K562 (cell line): ENCODE measurements at regions not wholly inside any gene's neighbourhood (a gene's known extent, or its start where the extent isn't known, plus 50 kb on each side); places are given as distances from the start of the nearest gene placed in this dataset.

ENCODE experiments used
- ATAC-seq: fragments of 200-7000 bp; cut with Tn5 transposase; 3 replicates; pipeline ENCODE4 v1.9.1; 2020; ENCODE audit warnings: moderate library complexity
- BruUV-seq: library from RNA; stranded (reverse); fragments of 400-500 nt; replicated peaks from 2 replicates; lab custom pipeline; 2021; lab: Mats Ljungman, UMichigan
- CTCF ChIA-PET: fragments of 300-600 bp; formaldehyde crosslinking; extraction: SDS; loops from one replicate; lab custom pipeline; 2021; ENCODE audit warnings: low intra/inter-chr PET ratio; lab: Yijun Ruan, JAX
- POLR2A ChIA-PET: fragments of 300-600, 350-650 bp; sonication (Branson Sonifier 250); formaldehyde crosslinking; extraction: SDS; loops from one replicate; lab custom pipeline; 2021; ENCODE audit warnings: antibody characterized with exemption, inconsistent platforms; lab: Yijun Ruan, JAX
- DNase-seq, 4 experiments: peaks; one replicate each; pipeline versions ENCODE4 v3.0.0 to v3.0.0-alpha.2; 2011 to 2018; ENCODE audit warnings: low spot score in 3 of 4, mixed read lengths in 3 of 4; ENCODE audit errors: extremely low read depth in 1 of 4
- FAIRE-seq: peaks from 2 replicates; lab custom pipeline; 2011; peaks lifted over from hg19 to GRCh38; lab: Jason Lieb, UNC
- H2AFZ ChIP-seq: 2 replicates; pipeline ENCODE4 v1.6.0; 2011; ENCODE audit warnings: low read depth, low read length, control low read depth, inconsistent platforms
- H3K27ac ChIP-seq: fragments of 200-600 bp; 3 replicates; pipeline ENCODE4 v1.8.0; 2011; ENCODE audit warnings: low read depth, mild to moderate bottlenecking, control low read depth, inconsistent platforms, low read length, moderate library complexity, mixed read lengths; ENCODE audit errors: extremely low read depth
- H3K27me3 ChIP-seq, 2 experiments: fragments of 300-600 bp in 1 of 2; 2 replicates in 1 of 2; 3 replicates in 1 of 2; pipeline versions ENCODE4 v1.6.0 to v1.8.0; 2011; ENCODE audit warnings: inconsistent platforms in 2 of 2, low read length in 2 of 2, mild to moderate bottlenecking in 1 of 2, mixed read lengths in 1 of 2, moderate library complexity in 1 of 2; ENCODE audit not compliant: control insufficient read depth in 2 of 2, insufficient read depth in 2 of 2
- H3K36me3 ChIP-seq: fragments of 300-600 bp; 3 replicates; pipeline ENCODE4 v1.8.0; 2011; ENCODE audit warnings: mild to moderate bottlenecking, low read length, inconsistent platforms; ENCODE audit not compliant: control insufficient read depth, insufficient read depth
- H3K4me1 ChIP-seq, 2 experiments: fragments of 200-600 bp in 1 of 2; replicated peaks in 1 of 2; 2 replicates in 1 of 2; 3 replicates in 1 of 2; pipeline versions ENCODE4 v1.5.1 to v1.8.0; 2011; ENCODE audit warnings: inconsistent platforms in 2 of 2, low read length in 2 of 2, mild to moderate bottlenecking in 1 of 2, mixed read lengths in 1 of 2, moderate library complexity in 1 of 2; ENCODE audit not compliant: control insufficient read depth in 2 of 2, insufficient read depth in 2 of 2
- H3K4me2 ChIP-seq: 2 replicates; pipeline ENCODE4 v1.6.1; 2011; ENCODE audit warnings: low read length, control low read depth, inconsistent platforms, mixed read lengths; ENCODE audit not compliant: insufficient read depth
- H3K4me3 ChIP-seq: fragments of 200-600 bp; sonication (generic), shearing (Covaris generic); 2 replicates; pipeline ENCODE4 v1.5.1; 2016; ENCODE audit warnings: control low read depth, inconsistent platforms
- H3K79me2 ChIP-seq: fragments of 200-600 bp; 3 replicates; pipeline ENCODE4 v1.8.0; 2011; ENCODE audit warnings: low read length, inconsistent platforms; ENCODE audit not compliant: control insufficient read depth, insufficient read depth
- H3K9ac ChIP-seq, 2 experiments: 2 replicates each; pipeline versions ENCODE4 v1.6.0 to v1.6.1; 2011; ENCODE audit warnings: low read depth in 2 of 2, low read length in 2 of 2, control low read depth in 1 of 2, inconsistent platforms in 1 of 2, mild to moderate bottlenecking in 1 of 2, mixed read lengths in 1 of 2; ENCODE audit not compliant: insufficient read depth in 1 of 2
- H3K9me1 ChIP-seq: one replicate; pipeline ENCODE4 v1.6.0; 2011; ENCODE audit warnings: inconsistent platforms, mild to moderate bottlenecking, low read length, moderate library complexity; ENCODE audit not compliant: control insufficient read depth, insufficient read depth
- H3K9me3 ChIP-seq: replicated peaks from 2 replicates; pipeline ENCODE4 v1.5.1; 2011; ENCODE audit warnings: low read depth, low read length, inconsistent platforms; ENCODE audit not compliant: control insufficient read depth, insufficient read depth
- H4K20me1 ChIP-seq: replicated peaks from 2 replicates; pipeline ENCODE4 v1.6.1; 2011; ENCODE audit warnings: low read length, inconsistent platforms, mixed read lengths; ENCODE audit not compliant: control insufficient read depth, insufficient read depth
- BRCA1 ChIP-seq, 2 experiments: fragments of 450-650 bp in 1 of 2; sonication (generic) in 1 of 2; formaldehyde crosslinking in 1 of 2; IDR thresholded peaks; 2 replicates each; pipeline versions ENCODE4 v1.5.0 to v1.6.1; 2017 to 2020; ENCODE audit warnings: mild to moderate bottlenecking in 1 of 2, missing genetic modification reagents in 1 of 2
- CC2D1A ChIP-seq: fragments of 450-650 bp; IDR thresholded peaks from 2 replicates; pipeline ENCODE4 v1.6.1; 2017; ENCODE audit warnings: mild to moderate bottlenecking
- HINFP ChIP-seq: fragments of 450-650 bp; conservative IDR thresholded peaks from 2 replicates; pipeline ENCODE4 v1.6.1; 2016; ENCODE audit warnings: missing genetic modification characterization, low read depth, mild to moderate bottlenecking, control low read depth, missing compliant biosample characterization
- ID3 ChIP-seq, 2 experiments: fragments of 250-450 bp in 1 of 2; fragments of 450-650 bp in 1 of 2; sonication (Bioruptor Pico) in 1 of 2; IDR thresholded peaks; 2 replicates each; pipeline versions ENCODE4 v1.6.1 to v1.8.0; 2016 to 2021; ENCODE audit warnings: mild to moderate bottlenecking in 2 of 2, moderate library complexity in 2 of 2, missing compliant biosample characterization in 1 of 2, missing genetic modification characterization in 1 of 2
- MAFK ChIP-seq: IDR thresholded peaks from 2 replicates; pipeline ENCODE4 v1.6.1; 2011; ENCODE audit warnings: low read length, improper control_type of control experiment
- NKRF ChIP-seq: fragments of 450-650 bp; IDR thresholded peaks from 2 replicates; pipeline ENCODE4 v1.6.1; 2016; ENCODE audit warnings: borderline replicate concordance
- NONO ChIP-seq, 2 experiments: fragments of 200-400 bp in 1 of 2; fragments of 450-650 bp in 1 of 2; formaldehyde crosslinking in 1 of 2; IDR thresholded peaks; 2 replicates each; pipeline ENCODE4 v1.6.1; 2017; ENCODE audit warnings: low read depth in 2 of 2, mild to moderate bottlenecking in 2 of 2, moderate library complexity in 2 of 2, low read length in 1 of 2
- SIX5 ChIP-seq, 2 experiments: IDR thresholded peaks; 2 replicates each; pipeline ENCODE4 v1.6.1; 2011; ENCODE audit warnings: low read length in 2 of 2, borderline replicate concordance in 1 of 2, low read depth in 1 of 2, mild to moderate bottlenecking in 1 of 2, moderate library complexity in 1 of 2; ENCODE audit not compliant: insufficient read depth in 1 of 2
- SMAD3 ChIP-seq: fragments of 450-650 bp; formaldehyde crosslinking; conservative IDR thresholded peaks from 2 replicates; pipeline ENCODE4 v1.4.0; 2020; ENCODE audit warnings: mild to moderate bottlenecking
- ZNF584 ChIP-seq: fragments of 200-800 bp; sonication (Bioruptor generic); IDR thresholded peaks from 2 replicates; pipeline ENCODE4 v1.6.1; 2016; ENCODE audit warnings: low read depth, mild to moderate bottlenecking, missing genetic modification characterization, missing compliant biosample characterization
- ZNF76 ChIP-seq: fragments of 250-450 bp; sonication (Bioruptor Pico); IDR thresholded peaks from 2 replicates; pipeline ENCODE4 v1.4.0; 2020; ENCODE audit warnings: mild to moderate bottlenecking, moderate library complexity, borderline replicate concordance
- in situ Hi-C: fragments of 300-500 bp; cut with MboI; formaldehyde crosslinking; loops from 4 replicates; pipeline ENCODE4 v1.15.0; 2018; ENCODE audit warnings: inconsistent platforms, mixed read lengths
- intact Hi-C: fragments of 100-400 bp; cut with micrococcal nuclease; formaldehyde crosslinking; loops from 2 replicates; pipeline ENCODE4 v1.14.2; 2022
- TF ChIP-seq, protein P1 (sequence below): fragments of 450-650 bp; IDR thresholded peaks from 2 replicates; pipeline ENCODE4 v1.6.1; 2017; ENCODE audit warnings: mild to moderate bottlenecking, moderate library complexity

DNA sequence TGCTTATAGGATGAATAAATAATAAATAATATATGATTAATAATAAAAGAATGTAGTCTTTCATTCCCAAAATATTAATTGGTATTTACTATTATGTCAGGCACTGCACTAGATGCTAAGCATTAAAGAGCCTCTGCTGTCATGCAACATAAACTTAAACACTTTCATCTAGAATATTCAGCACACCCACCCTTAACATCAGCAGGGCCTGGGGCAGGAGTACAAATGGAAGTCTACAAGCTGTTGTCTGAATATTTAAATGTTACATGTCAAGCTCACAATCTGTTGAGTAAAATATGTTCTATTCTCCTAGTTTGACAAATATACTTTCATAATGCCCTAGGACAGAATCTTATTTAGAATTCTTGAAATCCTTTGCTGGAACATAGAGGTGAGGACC, 395.1 kb downstream of the EPM2A start:
- CTCF ChIA-PET, result no interaction called here
- BruUV-seq, result no TSS peak
- POLR2A ChIA-PET, result no interaction called here
- H3K27me3 ChIP-seq, result no peaks in the 10 kb centered on the region
- no peak overlapping the region for H3K4me2 ChIP-seq
- H4K20me1 ChIP-seq, result no peaks in the 10 kb centered on the region
- no peaks in the 10 kb centered on the region for H3K4me1 ChIP-seq
- no peak overlapping the region for H3K27ac ChIP-seq
- no peaks in the 10 kb centered on the region for H3K9me3 ChIP-seq
- TF ChIP-seq NKRF, result no peak
- TF ChIP-seq SIX5 (IDR thresholded peaks at IDR 0.05; ENCODE audit: borderline replicate concordance in 1 of 2, insufficient read depth in 1 of 2, low read depth in 1 of 2, low read length in 2 of 2), result no peak
- no peak for TF ChIP-seq HINFP
- TF ChIP-seq BRCA1 (IDR thresholded peaks at IDR 0.05), result no peak
- no peak for TF ChIP-seq BRCA1 (CRISPR knock-in tag; IDR thresholded peaks at IDR 0.05)
- TF ChIP-seq CC2D1A, result no peak
- no peak for TF ChIP-seq NONO (IDR thresholded peaks at IDR 0.05; ENCODE audit: low read depth in 2 of 2, low read length in 1 of 2)
- no peak for TF ChIP-seq SMAD3 (CRISPR knock-in tag)
- TF ChIP-seq ID3 (CRISPR knock-in tag; IDR thresholded peaks at IDR 0.05), result no peak
- TF ChIP-seq ID3 (tag; IDR thresholded peaks at IDR 0.05), result no peak
- no peak for TF ChIP-seq MAFK
- TF ChIP-seq ZNF584 (CRISPR knock-in tag), result no peak
- no peak for TF ChIP-seq ZNF76 (CRISPR knock-in tag)
- TF ChIP-seq, protein P1, sequence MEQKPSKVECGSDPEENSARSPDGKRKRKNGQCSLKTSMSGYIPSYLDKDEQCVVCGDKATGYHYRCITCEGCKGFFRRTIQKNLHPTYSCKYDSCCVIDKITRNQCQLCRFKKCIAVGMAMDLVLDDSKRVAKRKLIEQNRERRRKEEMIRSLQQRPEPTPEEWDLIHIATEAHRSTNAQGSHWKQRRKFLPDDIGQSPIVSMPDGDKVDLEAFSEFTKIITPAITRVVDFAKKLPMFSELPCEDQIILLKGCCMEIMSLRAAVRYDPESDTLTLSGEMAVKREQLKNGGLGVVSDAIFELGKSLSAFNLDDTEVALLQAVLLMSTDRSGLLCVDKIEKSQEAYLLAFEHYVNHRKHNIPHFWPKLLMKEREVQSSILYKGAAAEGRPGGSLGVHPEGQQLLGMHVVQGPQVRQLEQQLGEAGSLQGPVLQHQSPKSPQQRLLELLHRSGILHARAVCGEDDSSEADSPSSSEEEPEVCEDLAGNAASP, result no peak
- ATAC-seq (no peak), FAIRE-seq (no peak), DNase-seq (no peak)
- in situ Hi-C loops (no loop called here), intact Hi-C loops (no loop called here)
- H3K9ac ChIP-seq, result no peak overlapping the region
- H3K36me3 ChIP-seq, result no peaks in the 10 kb centered on the region
- no peak overlapping the region for H3K4me3 ChIP-seq
- no peaks in the 10 kb centered on the region for H3K79me2 ChIP-seq
- H2AFZ ChIP-seq, result no peak overlapping the region
- H3K9me1 ChIP-seq, result no peaks in the 10 kb centered on the region
